HG02840 (cell line): ENCODE measurements at regions not wholly inside any gene's neighbourhood (a gene's known extent, or its start where the extent isn't known, plus 50 kb on each side); places are given as distances from the start of the nearest gene placed in this dataset.

ENCODE experiments used
- ATAC-seq: cut with Tn5 transposase; IDR thresholded peaks from one replicate; pipeline ENCODE4 v1.9.1; 2021; ENCODE audit warnings: mild to moderate bottlenecking, moderate library complexity, moderate number of reproducible peaks; ENCODE audit not compliant: unreplicated experiment, low FRiP score

DNA sequence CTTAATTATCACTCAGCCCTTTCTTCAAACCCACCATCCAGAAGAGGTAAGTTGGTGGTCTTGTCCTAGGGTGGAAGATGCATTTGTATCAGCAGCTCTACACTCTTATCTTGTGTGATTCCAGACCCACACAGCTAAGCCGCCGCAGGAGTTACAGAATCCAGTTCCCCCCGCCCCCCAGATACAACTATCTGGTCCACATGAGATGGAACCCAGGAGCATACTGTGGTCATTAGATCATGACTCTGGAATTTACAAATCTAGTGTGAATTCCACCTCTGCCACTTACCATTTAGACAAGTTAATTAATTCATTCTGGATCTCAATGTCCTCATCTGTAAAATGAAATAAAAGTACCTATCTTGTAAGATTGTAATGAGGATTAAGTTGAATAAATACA lies 486.4 kb downstream of the BCL11A start:
- ATAC-seq = no peak

DNA sequence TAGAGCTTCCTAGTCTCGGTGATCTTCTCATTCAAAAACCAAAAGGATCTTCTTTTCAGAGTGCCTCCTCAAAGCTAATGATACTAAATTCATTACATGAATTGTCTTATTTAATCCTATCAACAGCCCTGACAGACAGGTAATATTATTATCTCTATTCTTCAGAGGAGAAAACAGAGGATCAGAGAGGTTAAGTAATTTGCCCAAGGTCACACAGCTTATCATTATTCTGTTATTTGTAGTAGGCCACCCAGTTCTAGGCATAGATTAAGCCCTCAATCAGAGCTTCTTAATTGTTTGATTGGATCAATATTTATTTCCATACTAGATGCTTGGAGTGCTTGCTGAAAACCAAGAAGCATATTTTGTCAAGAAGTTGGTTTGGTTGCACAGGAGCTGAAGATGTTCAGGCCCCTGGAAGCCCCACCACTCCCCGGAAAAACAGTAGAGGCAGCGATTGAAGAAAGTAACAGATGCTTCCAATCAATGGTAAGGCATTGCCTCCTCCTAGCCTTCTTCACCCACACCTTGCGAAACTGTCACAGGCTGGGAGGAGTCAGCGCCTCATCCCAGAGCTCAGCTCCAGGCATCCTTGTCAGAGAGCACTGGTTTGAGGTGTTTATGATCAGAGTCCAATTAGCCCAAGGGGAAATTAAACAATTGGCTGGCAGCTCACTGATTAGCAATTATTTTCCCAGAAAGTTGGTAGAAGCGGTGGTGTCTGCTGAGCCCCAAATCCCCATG lies 487.2 kb downstream of the BCL11A start:
- ATAC-seq = no peak

DNA sequence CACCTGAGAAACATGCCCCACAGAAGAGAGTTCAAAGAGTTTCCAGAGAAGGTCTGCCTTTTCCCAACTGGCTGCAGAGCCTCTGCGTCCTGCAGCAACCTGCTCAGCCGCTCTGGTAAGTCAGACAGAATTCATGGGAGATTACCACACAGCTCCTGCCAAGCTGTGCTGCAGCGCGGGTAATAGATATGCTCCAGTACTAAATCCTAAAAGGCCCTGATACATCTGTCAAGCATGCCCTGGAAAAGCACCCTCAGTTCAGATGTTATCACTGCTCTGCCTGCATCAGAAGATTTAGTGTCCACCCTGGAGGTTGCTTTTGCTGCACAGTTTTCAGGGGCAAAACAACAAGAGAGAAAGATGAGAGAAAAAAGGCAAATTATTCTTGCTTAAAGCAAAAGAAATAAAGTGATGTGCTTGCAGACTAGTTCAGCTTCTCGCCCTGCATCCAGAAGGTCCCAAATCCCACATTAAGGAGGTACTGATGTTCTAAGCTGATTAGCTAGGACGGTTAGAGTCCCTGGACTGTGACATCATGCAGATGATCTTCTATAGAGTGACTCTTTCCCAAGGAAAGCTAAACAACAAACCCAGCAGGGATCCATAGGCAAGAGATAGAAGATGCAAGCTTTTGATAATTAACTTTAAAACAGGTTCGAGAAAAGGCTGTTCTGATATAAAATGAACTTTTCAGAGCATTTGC lies 488.6 kb downstream of the BCL11A start:
- no peak for ATAC-seq

DNA sequence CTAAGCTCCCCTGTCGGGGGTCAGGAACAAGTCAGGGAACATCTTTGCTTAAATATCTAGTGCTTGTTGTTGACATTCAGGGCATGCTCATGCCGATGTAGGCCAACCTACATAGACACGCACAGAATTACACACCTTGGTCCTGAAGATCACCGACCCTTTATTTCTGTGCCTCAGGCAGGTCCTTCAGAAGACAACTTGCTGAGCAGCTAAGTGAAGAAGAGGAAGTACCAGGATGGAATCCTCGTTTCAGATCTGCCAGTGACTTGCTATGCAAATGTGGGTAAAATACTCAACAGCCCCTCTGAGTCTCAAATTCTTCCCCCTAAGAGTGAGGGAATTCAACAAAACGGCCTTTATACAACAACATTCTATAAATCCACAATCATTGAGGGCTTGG lies 494.7 kb downstream of the BCL11A start:
- ATAC-seq = no peak

DNA sequence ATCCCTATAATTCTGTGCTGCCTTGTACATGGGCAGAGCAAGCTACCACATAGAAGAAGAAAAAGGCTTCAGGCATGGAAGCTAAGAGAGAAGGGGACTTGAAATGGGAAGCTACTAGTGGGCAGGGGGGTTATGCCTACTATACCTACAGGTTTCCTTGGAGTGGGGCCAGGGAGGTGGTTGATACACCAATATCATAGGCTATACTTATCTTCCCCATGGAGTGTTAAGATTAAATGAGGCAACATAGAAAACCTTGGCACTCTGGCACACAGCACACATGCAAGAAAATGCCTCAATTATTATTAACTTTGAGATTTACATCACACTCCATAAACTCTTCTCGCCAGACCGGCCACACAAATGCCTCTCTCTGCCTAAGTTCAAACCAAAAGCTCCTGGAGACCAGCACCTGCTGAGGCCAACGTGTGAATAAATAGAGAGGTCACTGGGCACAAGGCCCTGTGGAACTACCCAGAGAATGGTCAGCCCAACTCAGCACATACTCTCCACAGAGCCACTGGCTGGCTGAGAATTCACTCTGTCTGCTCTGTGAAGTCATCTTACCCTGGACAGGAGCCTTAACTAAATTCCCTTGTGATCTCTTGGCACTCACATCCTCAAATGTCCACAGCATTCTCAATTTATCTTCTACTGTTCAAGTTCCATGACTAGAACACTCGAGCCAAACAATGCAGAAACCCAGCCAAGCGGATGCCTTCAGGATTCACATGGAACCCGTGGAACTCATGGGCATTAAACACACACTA lies 498.7 kb downstream of the BCL11A start:
- ATAC-seq = no peak

DNA sequence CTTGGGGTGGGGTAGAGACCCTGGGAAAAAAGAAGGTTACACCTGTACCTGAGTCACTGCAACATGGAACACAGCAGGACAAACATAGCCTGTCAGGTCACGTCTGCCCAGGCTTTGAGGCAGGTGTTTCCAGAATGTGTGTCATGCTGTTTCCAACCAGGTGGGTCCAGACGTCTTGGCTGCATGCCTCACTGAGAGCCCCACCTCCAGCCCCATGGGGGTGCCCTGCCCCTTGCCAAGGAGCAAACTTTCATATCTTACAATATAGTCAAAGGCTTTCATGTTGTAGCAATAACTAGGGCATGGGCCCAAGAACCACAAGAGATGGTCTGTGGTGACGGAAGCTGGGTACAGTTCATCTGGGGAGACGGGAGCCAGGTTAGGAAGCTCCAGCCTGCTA lies 499.7 kb downstream of the BCL11A start:
- no peak for ATAC-seq

DNA sequence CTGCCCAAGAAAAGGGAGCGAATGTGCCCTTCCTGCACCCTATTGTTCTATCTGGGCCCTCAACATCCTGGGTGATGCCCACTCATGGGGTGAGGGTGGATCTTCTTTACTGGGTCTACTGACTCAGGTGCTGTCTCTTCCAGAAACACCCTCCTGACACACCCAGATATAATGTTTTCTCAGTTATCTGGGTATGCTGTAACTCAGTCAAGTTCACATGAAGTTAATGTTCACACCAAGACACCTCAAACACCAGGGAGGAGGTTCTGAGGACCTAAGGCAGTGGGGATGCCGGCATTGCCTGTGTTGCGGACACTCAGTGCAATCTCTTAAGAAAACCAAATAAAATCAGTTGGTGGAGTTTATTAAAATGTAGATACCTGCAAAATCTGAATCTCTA lies 500.9 kb downstream of the BCL11A start:
- ATAC-seq = no peak

DNA sequence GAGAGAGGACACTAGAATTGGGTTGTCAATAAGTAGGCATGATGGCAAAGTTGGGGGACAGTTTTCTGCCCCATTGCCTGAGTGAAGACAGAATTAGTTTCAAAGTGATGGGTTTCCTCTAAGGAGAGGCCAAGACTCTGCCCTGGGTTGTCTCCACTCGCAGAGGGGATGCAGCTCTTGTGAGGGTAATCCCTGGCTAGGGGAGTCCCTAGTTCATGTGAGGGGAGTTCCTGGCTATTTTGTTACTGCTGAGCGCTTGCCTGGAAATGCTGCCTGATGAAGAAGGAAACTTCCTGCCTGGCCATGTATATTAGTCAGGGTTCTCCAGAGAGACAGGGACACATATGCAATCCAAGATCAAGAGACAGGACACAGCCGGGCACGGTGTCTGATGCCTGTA lies 501.5 kb downstream of the BCL11A start:
- no peak for ATAC-seq

DNA sequence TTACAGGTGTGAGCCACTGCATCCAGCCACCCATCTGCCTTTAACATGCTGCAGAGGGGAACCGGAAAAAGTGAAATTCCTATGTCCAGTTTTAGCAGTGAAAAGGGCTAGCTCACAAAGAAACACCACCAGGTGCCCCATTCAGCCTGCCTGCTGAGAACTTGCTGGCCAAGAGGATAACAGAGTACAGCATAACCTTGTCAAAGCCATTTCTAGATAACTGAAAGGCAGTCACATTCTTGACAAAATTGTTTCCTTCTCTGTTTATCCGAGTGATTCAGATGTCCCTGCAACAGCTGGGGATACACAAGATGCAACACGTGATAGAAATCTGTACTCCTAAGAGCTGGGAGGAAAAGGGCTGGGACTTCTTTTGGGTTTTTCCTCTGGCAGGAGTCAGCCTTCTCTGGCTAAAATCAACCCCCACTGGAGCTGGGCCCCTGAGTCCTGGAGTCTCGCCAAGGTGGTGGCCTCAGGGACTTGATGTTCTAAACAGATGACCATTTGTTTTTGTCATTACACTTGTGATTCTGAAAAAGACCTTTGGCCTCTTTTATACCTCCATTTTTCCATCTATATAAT lies 505.4 kb downstream of the BCL11A start:
- no peak for ATAC-seq

DNA sequence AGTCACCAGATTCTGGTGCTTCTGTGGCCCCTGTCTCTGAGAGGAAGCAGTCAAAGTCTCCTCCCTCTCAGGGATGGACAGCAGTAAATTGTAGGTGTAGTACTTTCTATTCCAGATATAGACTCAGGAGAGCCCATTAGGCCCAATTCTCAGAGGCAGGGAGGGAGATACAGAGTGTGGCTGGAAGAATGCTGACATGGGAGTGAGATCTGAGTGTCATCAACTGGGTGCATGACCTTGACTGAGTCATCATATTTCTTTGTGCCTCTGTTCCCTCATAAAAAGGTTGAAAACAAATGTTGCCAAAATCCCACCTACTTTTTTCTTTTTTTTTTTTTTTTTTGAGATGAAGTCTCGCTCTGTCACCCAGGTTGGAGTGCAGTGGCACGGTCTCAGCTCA lies 506.1 kb downstream of the BCL11A start:
- no peak for ATAC-seq

DNA sequence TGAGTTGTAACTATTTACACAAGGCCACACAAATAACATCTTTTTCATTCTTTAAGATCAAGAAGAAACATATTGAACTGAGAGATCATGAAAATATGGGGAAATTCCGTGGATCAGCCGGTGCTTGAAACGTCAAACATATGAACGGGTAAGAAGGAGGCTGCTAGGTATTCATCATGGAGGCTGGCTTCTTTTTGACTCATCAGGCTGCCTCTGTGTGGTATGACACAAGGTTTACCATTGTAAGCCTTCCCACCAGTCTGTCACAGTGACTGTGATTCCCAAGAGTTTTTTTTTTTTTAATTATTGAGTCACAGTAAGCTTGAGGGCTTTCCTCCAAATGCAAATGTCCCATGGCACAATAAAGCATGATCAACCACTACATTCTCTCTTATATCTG lies 506.9 kb downstream of the BCL11A start:
- no peak for ATAC-seq

DNA sequence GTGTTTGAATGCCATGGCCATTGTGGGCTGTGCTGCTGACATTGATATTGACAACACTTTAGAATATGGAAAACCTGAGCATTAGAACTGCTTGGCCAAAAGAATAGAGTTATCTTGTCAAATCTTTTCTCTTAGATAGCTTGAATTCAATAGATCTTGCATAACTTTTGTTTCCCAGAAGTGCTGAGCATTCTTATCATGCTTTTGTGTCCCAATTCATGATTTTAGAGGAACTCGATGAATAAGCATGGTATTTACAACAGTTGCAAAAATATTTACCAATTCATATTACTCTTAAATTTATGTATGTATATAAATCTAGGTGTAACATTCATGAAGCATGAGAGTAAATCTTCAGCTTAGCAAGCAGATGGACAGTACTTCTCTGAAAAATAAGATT lies 508.0 kb downstream of the BCL11A start:
- ATAC-seq = no peak

DNA sequence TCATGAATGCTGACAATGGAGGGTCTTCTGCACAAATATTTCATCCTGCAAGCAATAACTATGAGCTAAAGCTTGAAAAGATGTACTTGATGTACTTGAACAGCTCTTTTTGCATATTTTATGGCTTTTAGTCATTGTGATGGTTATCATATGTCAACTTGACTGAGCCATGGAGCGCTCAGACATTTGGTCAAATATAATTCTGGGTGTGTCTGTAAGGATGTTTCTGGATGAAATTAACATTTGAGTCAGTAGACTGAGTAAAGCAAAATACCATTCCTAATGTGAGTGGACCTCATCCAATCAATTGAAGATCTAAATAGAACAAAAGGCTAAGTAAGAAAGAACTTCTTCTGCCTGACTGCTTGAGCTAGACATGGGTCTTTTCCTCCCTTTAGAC lies 509.0 kb downstream of the BCL11A start:
- ATAC-seq = no peak

DNA sequence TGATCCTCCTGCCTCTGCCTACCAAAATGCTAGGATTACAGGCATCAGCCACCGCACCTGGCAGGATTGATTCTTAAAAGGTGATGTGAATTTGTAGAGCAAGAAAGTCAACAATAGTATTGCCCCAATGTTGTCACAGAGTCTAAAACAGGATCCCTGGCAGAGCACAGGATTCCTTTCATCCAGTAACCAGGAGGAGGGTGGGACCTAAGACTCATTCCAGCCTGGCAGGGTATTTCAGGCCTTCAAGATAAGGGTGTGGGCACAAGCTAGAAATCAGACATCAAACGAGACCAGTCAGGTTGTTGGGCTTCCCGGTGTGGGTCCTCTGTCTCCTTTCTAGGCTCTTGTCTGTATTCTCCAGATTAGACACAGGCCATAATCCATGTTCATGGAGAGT lies 511.4 kb downstream of the BCL11A start:
- ATAC-seq = no peak

DNA sequence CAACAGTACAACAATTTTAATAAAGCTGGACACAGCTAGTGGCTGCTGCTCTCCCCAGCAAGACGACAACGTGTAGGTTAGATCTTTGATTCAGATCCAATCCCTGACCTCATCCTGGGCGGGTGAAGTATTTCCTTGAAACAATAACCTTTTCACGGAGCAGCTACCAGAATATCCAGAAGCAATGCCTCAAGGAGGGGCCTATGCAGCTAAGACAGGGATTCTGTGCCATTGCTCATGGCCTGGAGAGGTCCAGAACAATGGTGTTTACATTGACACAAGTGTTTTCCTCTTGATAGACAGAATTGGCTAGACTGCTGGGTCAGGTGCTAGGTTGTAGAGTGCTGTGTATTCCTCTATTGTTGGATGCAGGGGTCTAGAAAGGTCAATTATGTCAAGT lies 520.1 kb downstream of the BCL11A start:
- no peak for ATAC-seq

DNA sequence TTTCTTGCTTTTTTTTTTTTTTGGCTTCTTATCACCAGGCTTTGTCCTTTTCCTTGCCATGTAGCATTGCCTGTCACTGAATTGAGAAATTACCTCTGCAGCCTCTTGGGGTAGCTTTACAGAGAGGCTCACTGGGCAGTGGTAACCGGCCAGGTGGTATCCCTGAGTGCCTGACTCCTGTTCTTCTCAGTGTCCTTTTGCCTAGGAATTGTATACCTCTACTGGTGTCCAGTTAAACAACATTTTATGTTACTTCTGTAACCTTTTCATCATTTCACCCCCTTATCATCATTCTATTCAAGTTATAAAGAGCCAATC lies 523.9 kb downstream of the BCL11A start:
- no peak for ATAC-seq

DNA sequence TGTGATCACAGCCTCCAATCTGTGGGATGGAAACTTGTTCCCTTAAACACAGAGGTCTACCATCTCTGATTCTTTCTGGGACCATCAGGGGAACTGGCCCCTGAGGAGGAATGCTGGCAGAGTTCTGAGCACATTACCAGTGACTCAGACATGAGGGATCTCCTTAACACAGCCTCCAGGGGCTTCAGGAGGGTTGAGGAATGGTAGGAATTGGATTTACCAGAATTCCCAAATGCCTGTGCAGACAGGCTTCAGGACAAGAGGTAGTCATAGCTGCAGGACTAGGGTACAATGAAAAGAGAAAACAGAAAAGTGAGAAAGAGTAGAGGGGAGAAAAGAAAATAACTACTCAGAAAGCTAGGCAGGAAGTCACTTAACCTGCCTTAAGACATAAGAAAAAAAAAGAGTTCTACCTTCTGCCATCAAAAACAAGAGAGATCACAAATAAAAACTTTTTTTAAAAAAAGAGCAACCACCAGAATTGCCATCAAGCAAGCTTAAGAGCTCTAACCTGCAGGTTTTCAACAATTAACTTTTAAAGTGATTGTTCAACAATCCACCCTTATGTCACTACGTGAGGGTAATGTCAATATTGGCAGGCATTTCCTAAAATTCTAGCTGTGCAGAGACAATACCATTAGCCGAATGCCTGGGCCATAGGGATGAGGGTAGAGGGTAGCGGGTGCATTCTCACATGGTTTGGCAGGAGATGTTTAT lies 524.4 kb downstream of the BCL11A start:
- no peak for ATAC-seq

DNA sequence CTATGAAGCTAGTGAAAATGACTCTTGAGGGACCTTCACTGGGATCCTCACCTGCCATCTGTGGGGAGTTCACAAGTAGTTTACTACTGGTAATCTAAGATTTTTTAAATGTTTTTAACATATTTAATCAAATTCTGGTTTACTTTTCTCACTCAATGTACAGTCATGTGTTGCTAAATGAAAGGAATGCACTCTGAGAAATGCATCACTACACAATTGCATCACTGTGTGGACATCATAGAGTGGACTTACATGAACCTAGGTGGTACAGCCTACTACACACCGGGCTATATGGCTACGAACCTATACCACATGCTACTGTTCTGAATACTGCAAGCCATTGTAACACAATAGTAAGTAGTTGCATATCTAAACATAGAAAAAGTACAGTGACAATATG lies 528.0 kb downstream of the BCL11A start:
- no peak for ATAC-seq

DNA sequence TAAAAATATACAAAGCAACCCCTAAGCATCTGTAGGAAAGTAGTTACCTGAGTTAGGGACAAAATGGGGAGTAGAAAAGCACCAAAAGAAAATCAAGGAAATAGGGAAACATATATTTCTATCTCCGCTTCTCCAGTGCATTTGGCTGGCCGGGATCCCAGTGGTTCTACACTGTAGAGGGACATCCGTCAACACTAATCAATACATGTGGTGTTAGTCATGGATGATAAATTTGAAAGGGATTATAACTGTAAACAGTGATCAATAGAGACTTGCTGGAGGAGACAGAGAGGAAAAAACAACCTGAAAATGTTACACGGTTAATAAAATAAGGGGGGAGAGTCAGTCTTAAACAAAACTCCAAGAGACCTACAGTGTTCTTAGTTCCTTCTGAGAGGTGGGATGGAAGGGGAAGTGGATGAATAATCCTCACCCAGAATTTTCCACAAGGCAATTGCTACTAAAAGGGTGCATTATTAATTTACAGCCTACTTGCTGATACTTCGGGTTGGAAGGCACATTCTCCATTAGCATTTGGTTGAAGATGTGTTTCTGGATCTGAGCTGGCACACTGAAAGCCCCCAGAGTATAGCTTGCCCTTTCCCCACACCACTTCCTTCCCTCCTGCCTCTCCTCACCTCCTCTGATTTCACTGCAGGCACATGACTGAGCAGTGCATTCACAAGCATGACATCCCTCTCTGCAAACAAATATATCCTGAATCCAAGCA lies 530.0 kb downstream of the BCL11A start:
- ATAC-seq = no peak

DNA sequence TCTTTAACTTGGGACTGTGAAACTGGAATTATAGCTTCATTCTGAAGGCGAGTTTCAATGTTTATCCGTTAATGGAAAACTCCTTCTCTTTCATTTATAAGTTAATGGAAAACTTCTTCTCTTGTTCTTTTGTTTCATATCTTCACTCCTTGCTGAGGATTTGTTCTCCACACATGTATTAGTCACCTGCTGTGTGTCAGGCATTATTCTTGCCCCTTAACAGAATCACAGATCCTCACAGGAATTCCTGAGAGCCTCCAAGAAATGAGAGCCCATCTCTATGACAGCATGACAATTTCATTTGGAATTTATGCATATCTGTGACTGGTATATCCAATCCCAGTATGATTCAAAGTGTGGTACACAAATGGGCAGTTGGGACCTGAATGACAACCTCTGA lies 545.8 kb downstream of the BCL11A start:
- no peak for ATAC-seq
